Liver (tissue), 8 donors: ENCODE measurements at regions not wholly inside any gene's neighbourhood (a gene's known extent, or its start where the extent isn't known, plus 50 kb on each side); places are given as distances from the start of the nearest gene placed in this dataset.
"Not testable (repeated sequence)": the region's sequence is repeated elsewhere in the genome, so short reads cannot be mapped to it uniquely, and the experiment has no call there.

Source experiments
- DNase-seq: peaks from one replicate; pipeline ENCODE4 v3.0.0-alpha.2; 2017; ENCODE audit warnings: low spot score
- H3K27ac ChIP-seq, 2 donors: one replicate each; pipeline ENCODE4 v1.7.0; 2013; ENCODE audit warnings: inconsistent platforms in 2 of 2, low read length in 2 of 2, control low read depth in 1 of 2, low read depth in 1 of 2, mild to moderate bottlenecking in 1 of 2
- H3K27me3 ChIP-seq, 4 donors: one replicate each; pipeline versions ENCODE4 v1.6.1 to v1.7.0; 2013; ENCODE audit warnings: low read length in 3 of 4, inconsistent platforms in 1 of 4, mild to moderate bottlenecking in 1 of 4, moderate library complexity in 1 of 4; ENCODE audit not compliant: control insufficient read depth in 4 of 4, insufficient read depth in 4 of 4
- H3K36me3 ChIP-seq, 4 donors: one replicate each; pipeline versions ENCODE4 v1.6.1 to v1.7.0; 2013; ENCODE audit warnings: low read length in 3 of 4, mild to moderate bottlenecking in 3 of 4, low read depth in 1 of 4, moderate library complexity in 1 of 4; ENCODE audit not compliant: control insufficient read depth in 4 of 4, insufficient read depth in 3 of 4
- H3K4me1 ChIP-seq, 4 donors: one replicate each; pipeline versions ENCODE4 v1.6.1 to v1.7.0; 2013; ENCODE audit warnings: low read length in 3 of 4, mild to moderate bottlenecking in 3 of 4, moderate library complexity in 1 of 4; ENCODE audit not compliant: control insufficient read depth in 4 of 4, insufficient read depth in 4 of 4
- H3K4me3 ChIP-seq, 3 donors: one replicate each; pipeline versions ENCODE4 v1.6.1 to v1.7.0; 2013; ENCODE audit warnings: low read length in 3 of 3, control low read depth in 1 of 3, low read depth in 1 of 3, mild to moderate bottlenecking in 1 of 3
- H3K9ac ChIP-seq, 2 donors: one replicate each; pipeline ENCODE4 v1.7.0; 2013; ENCODE audit warnings: low read length in 2 of 2, mild to moderate bottlenecking in 2 of 2, moderate library complexity in 2 of 2, control low read depth in 1 of 2, low read depth in 1 of 2
- H3K9me3 ChIP-seq, 4 donors: one replicate each; pipeline versions ENCODE4 v1.6.1 to v1.7.0; 2013; ENCODE audit warnings: low read length in 3 of 4; ENCODE audit not compliant: control insufficient read depth in 4 of 4
- ATF3 ChIP-seq: IDR thresholded peaks from 2 replicates; pipeline ENCODE4 v1.6.1; 2016; ENCODE audit warnings: antibody characterized with exemption
- CTCF ChIP-seq: fragments of 150-350 bp; IDR thresholded peaks from 2 replicates; pipeline ENCODE4 v1.5.1; 2017; ENCODE audit warnings: improper control_type of control experiment, low read depth, low read length; ENCODE audit not compliant: missing input control
- EGR1 ChIP-seq, 2 donors: IDR thresholded peaks; 2 replicates each; pipeline ENCODE4 v1.6.1; 2016 to 2018; ENCODE audit warnings: antibody characterized with exemption in 2 of 2, low read depth in 2 of 2
- FOXA1 ChIP-seq: IDR thresholded peaks from 2 replicates; pipeline ENCODE4 v1.6.1; 2016; ENCODE audit warnings: antibody characterized with exemption
- FOXA2 ChIP-seq: IDR thresholded peaks from 2 replicates; pipeline ENCODE4 v1.6.1; 2016; ENCODE audit warnings: antibody characterized with exemption
- GABPA ChIP-seq, 2 donors: IDR thresholded peaks in 1 of 2; conservative IDR thresholded peaks in 1 of 2; 2 replicates each; pipeline ENCODE4 v1.6.1; 2016; ENCODE audit warnings: antibody characterized with exemption in 2 of 2, mild to moderate bottlenecking in 1 of 2, moderate library complexity in 1 of 2
- HNF4A ChIP-seq, 2 donors: conservative IDR thresholded peaks; 2 replicates each; pipeline ENCODE4 v1.6.1; 2016; ENCODE audit warnings: antibody characterized with exemption in 2 of 2, mild to moderate bottlenecking in 2 of 2
- HNF4G ChIP-seq: IDR thresholded peaks from 2 replicates; pipeline ENCODE4 v1.6.1; 2016; ENCODE audit warnings: antibody characterized with exemption
- JUND ChIP-seq, 2 donors: IDR thresholded peaks; 2 replicates each; pipeline ENCODE4 v1.6.1; 2016; ENCODE audit warnings: antibody characterized with exemption in 2 of 2
- MAX ChIP-seq: IDR thresholded peaks from 2 replicates; pipeline ENCODE4 v1.6.1; 2016; ENCODE audit warnings: antibody characterized with exemption
- NR2F2 ChIP-seq: IDR thresholded peaks from 2 replicates; pipeline ENCODE4 v1.6.1; 2016; ENCODE audit warnings: antibody characterized with exemption
- RAD21 ChIP-seq, 2 donors: IDR thresholded peaks; 2 replicates each; pipeline ENCODE4 v1.6.1; 2016; ENCODE audit warnings: antibody characterized with exemption in 2 of 2, mild to moderate bottlenecking in 2 of 2
- REST ChIP-seq: IDR thresholded peaks from 2 replicates; pipeline ENCODE4 v1.6.1; 2016; ENCODE audit warnings: antibody characterized with exemption, mild to moderate bottlenecking
- RXRA ChIP-seq, 2 donors: IDR thresholded peaks; 2 replicates each; pipeline ENCODE4 v1.6.1; 2017 to 2018; ENCODE audit warnings: antibody characterized with exemption in 2 of 2, mild to moderate bottlenecking in 1 of 2
- SP1 ChIP-seq: IDR thresholded peaks from 2 replicates; pipeline ENCODE4 v1.6.1; 2018; ENCODE audit warnings: antibody characterized with exemption, mild to moderate bottlenecking
- TAF1 ChIP-seq: conservative IDR thresholded peaks from 2 replicates; pipeline ENCODE4 v1.6.1; 2016; ENCODE audit warnings: antibody characterized with exemption, mild to moderate bottlenecking
- YY1 ChIP-seq: IDR thresholded peaks from 2 replicates; pipeline ENCODE4 v1.6.1; 2016; ENCODE audit warnings: antibody characterized with exemption, mild to moderate bottlenecking
- ZBTB33 ChIP-seq: IDR thresholded peaks from 2 replicates; pipeline ENCODE4 v1.6.1; 2016; ENCODE audit warnings: antibody characterized with exemption
- WGBS: extraction: QIAGEN DNeasy Blood & Tissue Kit; methylation state at CpG from one replicate; pipeline ENCODE4 v1.1.7; 2013; 5-methylcytosine and 5-hydroxymethylcytosine counted together
- donor health status: healthy.
- donor health status: healthy.
- donor health status: healthy.
- donor health status: healthy.
- donor health status: healthy.

GRCh38 chr9:25117791-25118190 is 560.5 kb downstream of the TUSC1 start:
- H3K9ac ChIP-seq = no peak overlapping the region
- H3K27me3 ChIP-seq = no peaks in the 10 kb centered on the region
- DNase-seq = no peak
- no peak overlapping the region for H3K27ac ChIP-seq
- no peak overlapping the region for H3K4me3 ChIP-seq
- TF ChIP-seq MAX (no peak), FOXA1 (no peak), TAF1 (no peak), NR2F2 (no peak), RAD21 (IDR thresholded peaks at IDR 0.05) (no peak), REST (no peak), YY1 (no peak), HNF4A (conservative IDR thresholded peaks at IDR 0.05) (no peak), GABPA (IDR thresholded peaks at IDR 0.05 in 1 of 2, conservative IDR thresholded peaks at IDR 0.05 in 1 of 2) (no peak), RXRA (IDR thresholded peaks at IDR 0.05) (no peak), CTCF (no peak), FOXA2 (no peak), EGR1 (IDR thresholded peaks at IDR 0.05; ENCODE audit: low read depth in 2 of 2) (no peak), ATF3 (no peak), HNF4G (no peak), ZBTB33 (no peak), SP1 (no peak), JUND (IDR thresholded peaks at IDR 0.05) (no peak)
- no peaks in the 10 kb centered on the region for H3K4me1 ChIP-seq
- no peaks in the 10 kb centered on the region for H3K9me3 ChIP-seq
- no peaks in the 10 kb centered on the region for H3K36me3 ChIP-seq

GRCh38 chr9:25102204-25102603 is 556.5 kb upstream of the IZUMO3 start:
- WGBS = 84% methylated on average over 8 of the region's 8 CpGs
- DNase-seq, H3K27me3 ChIP-seq, H3K4me1 ChIP-seq, H3K36me3 ChIP-seq, H3K4me3 ChIP-seq, H3K9me3 ChIP-seq, H3K9ac ChIP-seq, H3K27ac ChIP-seq: not testable (repeated sequence)
